ENCODE measurements at regions not wholly inside any gene's neighbourhood (a gene's known extent, or its start where the extent isn't known, plus 50 kb on each side); places are given as distances from the start of the nearest gene placed in this dataset.

DNA sequence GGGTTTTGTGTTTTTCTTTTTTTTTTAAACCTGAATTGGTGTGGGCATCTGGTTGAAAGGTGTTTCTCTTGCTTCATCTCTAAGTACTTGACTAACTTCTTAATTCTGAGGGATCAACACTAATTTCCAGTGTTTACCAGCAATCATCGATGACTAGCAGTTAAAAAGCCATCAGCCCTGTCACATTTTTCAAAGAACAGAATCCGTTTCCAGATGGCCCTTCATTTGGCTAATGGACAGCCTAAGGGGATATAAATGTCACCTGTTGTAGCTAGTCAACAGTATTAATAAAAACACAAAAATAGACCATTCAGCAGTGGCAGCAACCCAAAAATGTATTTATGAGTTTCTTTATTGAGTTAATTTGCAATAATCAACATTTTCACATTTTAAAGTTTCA, 1076.5 kb downstream of the MAT2B start:
- TF ChIP-seq EZH2 (IDR thresholded peaks at IDR 0.05) (no peak), POLR2AphosphoS5 (IDR thresholded peaks at IDR 0.05; ENCODE audit: borderline replicate concordance, low read depth, low read length) (no peak), FOXP2 (optimal IDR thresholded peaks at IDR 0.05; ENCODE audit: control extremely low read depth, extremely low read length, insufficient read depth) (no peak)
